CD4-positive, alpha-beta T cell treated with Interleukin-6 at 100 ng/mL for 8 hours (primary cell): ENCODE measurements at regions not wholly inside any gene's neighbourhood (a gene's known extent, or its start where the extent isn't known, plus 50 kb on each side); places are given as distances from the start of the nearest gene placed in this dataset.
"Not testable (repeated sequence)": the region's sequence is repeated elsewhere in the genome, so short reads cannot be mapped to it uniquely, and the experiment has no call there.

Experiments
- DNase-seq: peaks from one replicate; pipeline ENCODE4 v3.0.0-alpha.2; 2020; ENCODE audit warnings: mixed read lengths, low spot score

- no peak for DNase-seq
These were observed 121.7 kb upstream of the SVIL start for GRCh38 chr10:29756451-29756850.

- DNase-seq, result no peak
These were observed 118.5 kb upstream of the SVIL start for GRCh38 chr10:29753283-29753682.

DNA sequence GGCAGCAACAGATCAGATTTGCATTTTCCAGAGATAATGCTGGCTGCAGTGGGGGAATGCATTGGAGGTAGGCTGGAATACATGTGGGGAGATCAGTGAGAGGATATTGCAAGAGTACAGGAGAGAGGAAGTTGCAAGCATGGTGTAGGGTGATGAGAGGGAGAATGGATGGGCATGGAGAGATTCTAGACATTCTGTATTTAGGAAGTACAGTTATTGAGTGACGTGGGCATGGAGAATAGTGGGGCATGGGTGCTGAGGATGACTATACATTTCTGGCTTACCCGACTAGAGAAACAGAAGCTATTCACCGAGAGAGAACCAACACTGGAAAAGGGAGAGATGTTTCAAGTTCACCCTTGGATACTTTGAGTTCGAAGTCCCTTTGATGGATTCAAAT lies 116.9 kb upstream of the SVIL start:
- no peak for DNase-seq

GRCh38 chr10:29751240-29751639 lies 116.5 kb upstream of the SVIL start:
- no peak for DNase-seq

- DNase-seq, result no peak
These were observed 114.4 kb upstream of the SVIL start for GRCh38 chr10:29749150-29749549.

DNA sequence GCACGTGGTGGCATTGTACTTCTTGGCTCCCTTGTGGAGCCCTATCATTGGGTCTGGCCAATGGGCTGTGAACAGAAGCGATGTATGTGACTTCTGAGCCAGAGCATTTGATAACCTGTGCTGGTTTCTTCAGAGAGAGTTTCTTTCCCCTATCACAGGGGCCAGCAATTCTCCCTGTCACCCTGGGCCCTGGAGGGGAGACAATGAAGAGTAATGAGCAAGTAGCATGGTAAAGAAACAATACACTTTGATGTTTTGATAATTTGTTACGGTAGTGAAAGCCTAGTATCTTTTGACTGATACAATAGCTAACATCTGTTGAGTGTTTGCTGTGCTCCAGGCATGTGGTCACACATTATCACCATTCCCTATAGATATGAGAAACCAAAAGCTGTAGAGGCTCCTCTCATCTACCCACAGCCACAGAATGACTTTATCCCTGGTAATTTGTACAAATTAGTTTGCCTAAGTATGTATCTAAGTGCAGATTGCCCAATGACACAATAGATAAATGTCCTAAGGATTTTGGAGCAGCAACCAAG lies 113.4 kb upstream of the SVIL start:
- no peak for DNase-seq

GRCh38 chr10:29746080-29746797 lies 111.5 kb upstream of the SVIL start:
- no peak for DNase-seq

GRCh38 chr10:29740981-29741545 lies 106.3 kb upstream of the SVIL start:
- DNase-seq, result no peak

GRCh38 chr10:29738341-29738740 lies 103.6 kb upstream of the SVIL start:
- DNase-seq, result no peak

DNA sequence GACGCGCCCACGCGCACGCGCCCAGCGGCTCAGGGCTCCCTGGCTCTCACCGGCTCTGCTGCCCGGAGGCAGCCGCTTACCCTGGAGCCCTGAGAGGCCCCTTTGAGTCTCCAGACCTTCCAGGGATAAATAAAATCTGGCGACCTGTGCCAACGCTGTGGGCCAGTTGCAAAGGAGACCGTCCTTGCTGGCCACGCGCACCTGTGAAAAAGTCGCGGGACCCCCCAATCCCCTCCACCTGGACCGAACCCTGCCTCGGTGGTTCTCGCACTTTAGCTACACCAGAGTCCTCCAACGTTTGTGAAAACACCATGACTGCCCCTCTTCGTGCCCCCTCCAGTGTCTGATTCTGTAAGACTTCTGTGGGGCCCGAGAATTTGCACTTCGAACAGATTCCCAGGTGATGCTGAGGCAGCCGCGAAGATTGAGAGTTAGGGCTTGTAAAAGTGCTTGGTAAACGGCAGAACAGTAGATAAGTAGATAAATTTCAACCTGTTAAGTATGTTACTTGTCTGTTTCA lies 102.4 kb upstream of the SVIL start:
- no peak for DNase-seq

DNA sequence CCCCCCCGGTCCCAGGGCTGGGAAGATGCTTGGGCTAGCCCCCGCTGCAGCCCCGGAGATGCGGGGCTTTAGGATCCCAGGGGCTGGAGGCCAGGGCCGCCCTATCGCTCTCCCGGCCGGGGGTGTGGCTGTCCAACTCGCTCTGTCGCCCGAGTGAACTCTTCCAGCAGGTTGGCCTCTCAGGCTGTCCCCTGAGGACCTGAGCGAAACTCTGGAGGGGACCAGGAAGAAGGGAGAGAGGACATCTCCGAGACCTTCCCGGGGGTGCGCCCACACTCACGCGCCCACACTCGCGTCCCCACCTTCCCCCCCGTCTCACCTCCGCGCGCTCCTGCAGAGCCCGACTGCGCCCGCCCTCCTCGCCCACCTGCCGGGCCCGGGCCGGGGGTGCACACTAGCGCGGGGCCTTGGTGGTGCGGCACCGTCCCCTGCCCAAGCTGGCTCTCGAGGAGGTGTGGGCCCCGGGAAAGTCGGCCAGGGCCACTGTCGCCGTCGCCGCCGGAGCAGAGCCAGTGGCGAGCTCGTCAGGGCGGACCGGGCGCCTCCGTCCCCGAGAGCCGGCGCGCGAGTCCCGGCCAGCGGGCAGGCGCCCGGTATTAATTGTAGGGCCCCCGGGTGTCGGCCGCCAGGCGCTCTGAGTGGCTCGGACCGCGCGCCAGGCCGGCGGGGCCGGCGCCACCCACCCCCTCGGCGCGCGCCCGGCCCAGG lies 101.7 kb upstream of the SVIL start:
- no peak for DNase-seq

- DNase-seq, result peak; percentile 81
These were observed 101.0 kb upstream of the SVIL start for GRCh38 chr10:29735628-29736365.

GRCh38 chr10:29734962-29735627 lies 100.3 kb upstream of the SVIL start:
- peak; percentile 39 for DNase-seq

DNA sequence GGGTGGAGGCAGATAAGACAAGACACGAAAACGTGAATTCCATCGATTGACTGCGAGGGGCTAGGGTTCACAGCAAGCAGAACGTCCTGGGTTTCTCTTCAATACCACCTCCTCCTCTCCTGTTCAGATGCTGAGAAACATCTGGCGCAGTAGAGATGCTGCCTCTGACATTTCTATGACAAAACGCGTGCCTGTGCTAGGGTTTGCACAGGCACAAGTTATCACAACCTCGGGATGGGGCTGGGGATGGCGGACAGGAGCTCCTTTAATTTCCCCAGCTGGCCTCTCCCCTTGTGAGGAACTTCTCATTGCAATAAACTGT lies 99.8 kb upstream of the SVIL start:
- DNase-seq, result no peak

- DNase-seq, result no peak
These were observed 98.6 kb upstream of the SVIL start for GRCh38 chr10:29733323-29733722.

DNA sequence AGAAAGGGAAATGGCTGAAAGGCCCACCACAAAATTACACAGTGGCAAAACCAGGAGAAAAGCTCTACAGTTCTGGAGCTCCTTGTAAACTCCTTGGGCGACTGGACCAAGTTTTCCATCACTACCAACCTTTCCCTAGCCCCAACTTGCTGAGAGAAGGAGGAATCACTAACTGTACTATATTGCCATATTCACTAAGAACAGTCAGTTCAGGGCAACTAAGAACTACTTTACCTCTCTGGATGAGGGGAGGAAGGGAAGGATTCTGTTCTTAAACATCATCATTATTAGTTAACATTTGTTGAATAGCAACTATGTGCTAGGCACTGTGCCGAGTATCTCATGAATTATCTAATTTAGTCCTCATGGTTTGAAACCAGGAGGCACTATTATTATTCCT lies 98.1 kb upstream of the SVIL start:
- DNase-seq, result no peak

GRCh38 chr10:29731760-29732159 lies 97.0 kb upstream of the SVIL start:
- no peak for DNase-seq

- no peak for DNase-seq
These were observed 96.2 kb upstream of the SVIL start for GRCh38 chr10:29730969-29731368.

- DNase-seq, result no peak
These were observed 95.7 kb upstream of the SVIL start for GRCh38 chr10:29730458-29730857.

DNA sequence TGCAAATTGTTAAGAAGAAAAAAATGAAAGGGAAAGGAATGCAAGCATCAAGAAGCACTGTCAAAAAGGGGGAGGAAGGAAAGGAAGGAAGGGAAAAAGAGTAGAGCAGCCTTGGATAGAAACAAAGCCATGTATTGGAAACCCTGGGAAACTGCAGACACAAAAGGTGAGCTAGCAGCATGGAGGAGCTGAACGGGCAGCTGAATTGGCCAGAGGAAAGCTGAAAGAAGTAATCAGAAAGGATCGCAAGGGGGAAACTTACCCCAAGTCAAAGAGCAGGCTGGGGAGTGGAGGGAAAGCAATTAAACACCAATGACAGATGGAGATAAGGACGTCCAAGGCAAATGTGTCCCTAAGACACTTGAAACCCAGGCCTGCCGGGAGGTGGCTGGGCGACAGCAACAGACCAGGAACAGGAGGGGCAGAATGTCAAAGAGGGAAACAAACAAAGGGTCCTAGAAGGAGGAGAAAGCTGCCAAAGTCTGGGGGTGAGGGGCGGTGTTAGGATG lies 93.8 kb upstream of the SVIL start:
- DNase-seq, result no peak

- DNase-seq, result not testable (repeated sequence)
These were observed 91.2 kb upstream of the SVIL start for GRCh38 chr10:29725927-29726326.
